Tibial artery (tissue), 4 donors: ENCODE measurements at regions not wholly inside any gene's neighbourhood (a gene's known extent, or its start where the extent isn't known, plus 50 kb on each side); places are given as distances from the start of the nearest gene placed in this dataset.

ENCODE experiments used
- DNase-seq, 2 donors: peaks; one replicate each; pipeline ENCODE4 v3.0.0-alpha.2; 2019
- H3K27ac ChIP-seq, 2 donors: fragments of 200-600 bp; sonication (generic) in 1 of 2; 1 replicate in 1 of 2; 2 replicates in 1 of 2; pipeline ENCODE4 v1.5.1; 2018 to 2019; ENCODE audit warnings: mild to moderate bottlenecking in 1 of 2
- H3K27me3 ChIP-seq, 2 donors: fragments of 200-600 bp; sonication (generic) in 1 of 2; one replicate each; pipeline versions ENCODE4 v1.5.1 to v1.6.0; 2016 to 2019
- H3K36me3 ChIP-seq, 3 donors: fragments of 200-600 bp; sonication (generic) in 2 of 3; one replicate each; pipeline ENCODE4 v1.5.1; 2016 to 2019; ENCODE audit warnings: mild to moderate bottlenecking in 2 of 3
- H3K4me1 ChIP-seq, 4 donors: fragments of 200-600 bp; sonication (generic) in 2 of 4; 1 replicate in 3 of 4; 2 replicates in 1 of 4; pipeline ENCODE4 v1.5.1; 2016 to 2019
- H3K4me3 ChIP-seq, 2 donors: fragments of 200-600 bp; sonication (generic) in 1 of 2; 1 replicate in 1 of 2; 2 replicates in 1 of 2; pipeline ENCODE4 v1.5.1; 2018 to 2019; ENCODE audit warnings: mild to moderate bottlenecking in 2 of 2
- H3K9me3 ChIP-seq, 3 donors: fragments of 200-600 bp; sonication (generic) in 1 of 3; one replicate each; pipeline ENCODE4 v1.5.1; 2016 to 2019
- CTCF ChIP-seq, 2 experiments: fragments of 200-600 bp in 1 of 2; fragments of 450-650 bp in 1 of 2; IDR thresholded peaks; one replicate each; pipeline ENCODE4 v1.5.1; 2017 to 2019; ENCODE audit warnings: antibody characterized with exemption in 2 of 2, mild to moderate bottlenecking in 1 of 2, moderate library complexity in 1 of 2
- intact Hi-C: fragments of 100-400 bp; cut with DNase I; formaldehyde crosslinking; loops from one replicate; pipeline ENCODE4 v1.15.0; 2023; ENCODE audit warnings: low total_unique reads

DNA sequence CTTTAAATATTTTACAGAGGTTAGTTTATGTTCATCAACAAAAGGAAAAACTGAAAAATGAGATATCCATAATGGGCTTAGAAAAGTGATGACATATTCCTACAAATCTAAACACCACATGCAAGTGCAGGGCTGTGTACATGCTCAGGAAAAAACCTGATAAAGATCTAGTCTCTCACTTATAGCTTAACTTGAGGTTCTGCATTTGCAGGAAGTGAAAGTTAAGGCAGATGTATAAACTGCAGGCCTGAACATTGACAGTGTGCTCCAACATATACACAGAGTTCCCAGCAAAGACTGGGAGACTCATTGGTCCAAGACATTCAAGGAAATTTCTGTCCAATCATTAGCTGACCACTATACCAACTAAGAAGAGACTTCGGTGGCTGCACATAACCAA, 63.8 kb upstream of the RET start:
- H3K27ac ChIP-seq, result no peak overlapping the region
- DNase-seq, result no peak
- no peaks in the 10 kb centered on the region for H3K36me3 ChIP-seq
- TF ChIP-seq CTCF (IDR thresholded peaks at IDR 0.05), result no peak
- intact Hi-C loops, result no loop called here
- no peak overlapping the region for H3K4me3 ChIP-seq
- no peaks in the 10 kb centered on the region for H3K27me3 ChIP-seq
- H3K9me3 ChIP-seq, result no peaks in the 10 kb centered on the region
- no peaks in the 10 kb centered on the region for H3K4me1 ChIP-seq

DNA sequence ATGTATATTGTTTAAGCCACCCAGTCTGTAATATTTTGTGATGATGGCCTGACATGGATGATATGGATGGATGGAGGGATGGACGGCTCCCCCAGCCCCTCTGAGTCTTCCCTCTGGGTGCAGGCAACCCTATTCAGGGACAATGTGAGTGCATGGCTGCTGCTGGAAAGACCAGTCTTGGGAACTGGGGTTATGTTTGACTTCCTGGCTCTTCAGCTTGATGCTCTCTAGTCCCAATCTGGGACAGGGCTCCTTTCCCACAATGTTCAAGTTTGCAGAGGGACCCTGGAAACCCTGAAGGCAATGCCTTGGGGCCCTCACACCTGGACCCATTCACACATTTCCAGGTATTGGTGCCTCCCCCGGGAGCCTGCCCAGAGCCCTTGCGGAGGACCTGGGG, 52.3 kb upstream of the RET start:
- H3K4me1 ChIP-seq, result peaks cover 0 to 4% (median 0%) of the 10 kb centered on the region in 4 donors
- no peak for DNase-seq
- no peaks in the 10 kb centered on the region for H3K36me3 ChIP-seq
- H3K9me3 ChIP-seq, result no peaks in the 10 kb centered on the region
- no peak for TF ChIP-seq CTCF (IDR thresholded peaks at IDR 0.05)
- no peak overlapping the region for H3K4me3 ChIP-seq
- intact Hi-C loops, result no loop called here
- peaks cover 0 to 38% of the 10 kb centered on the region in 2 donors for H3K27me3 ChIP-seq
- no peak overlapping the region for H3K27ac ChIP-seq

DNA sequence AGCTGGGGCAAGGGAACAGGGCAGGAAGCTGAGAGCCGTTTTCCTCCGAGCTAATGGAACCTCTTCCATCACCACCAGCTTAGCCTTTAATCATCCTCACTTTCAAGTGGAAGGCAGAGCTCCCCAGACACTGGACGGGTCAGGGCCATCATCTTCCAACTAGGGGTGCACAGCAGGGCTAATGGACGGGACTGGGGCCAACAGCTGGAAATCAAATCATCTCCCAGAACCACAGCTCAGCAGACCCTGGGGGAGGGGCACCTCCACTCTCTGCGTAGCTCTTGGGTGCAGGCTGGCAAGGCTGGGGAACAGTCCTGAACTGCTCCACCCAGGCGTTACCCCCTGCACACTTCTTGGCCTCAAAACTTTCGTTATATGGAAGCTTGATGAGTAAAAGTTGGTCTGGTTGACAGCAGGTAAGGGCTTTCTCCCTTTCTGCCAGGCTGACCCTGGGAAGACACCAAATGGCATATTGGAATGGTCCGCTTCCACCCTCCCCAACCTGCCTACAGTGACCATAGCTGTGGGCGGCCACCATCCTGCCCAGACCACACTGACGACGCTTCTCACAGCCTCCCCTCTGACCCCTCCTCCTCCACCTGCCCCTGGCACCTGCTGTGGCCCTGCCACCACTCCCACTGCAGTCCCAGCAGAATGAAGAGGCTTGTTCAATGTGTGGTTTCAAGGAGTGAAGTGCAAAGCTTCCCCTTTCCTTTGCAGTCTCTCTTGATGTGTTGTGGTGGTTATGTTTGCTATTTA, 51.7 kb upstream of the RET start:
- intact Hi-C loops, result no loop called here
- Histone ChIP-seq H3K36me3 (no peaks in the 10 kb centered on the region), H3K4me3 (no peak overlapping the region), H3K27me3 (peaks cover 0 to 38% of the 10 kb centered on the region in 2 donors), H3K27ac (no peak overlapping the region), H3K9me3 (no peaks in the 10 kb centered on the region), H3K4me1 (peaks cover 0 to 4% (median 0%) of the 10 kb centered on the region in 4 donors)
- no peak for TF ChIP-seq CTCF (IDR thresholded peaks at IDR 0.05)
- no peak for DNase-seq

DNA sequence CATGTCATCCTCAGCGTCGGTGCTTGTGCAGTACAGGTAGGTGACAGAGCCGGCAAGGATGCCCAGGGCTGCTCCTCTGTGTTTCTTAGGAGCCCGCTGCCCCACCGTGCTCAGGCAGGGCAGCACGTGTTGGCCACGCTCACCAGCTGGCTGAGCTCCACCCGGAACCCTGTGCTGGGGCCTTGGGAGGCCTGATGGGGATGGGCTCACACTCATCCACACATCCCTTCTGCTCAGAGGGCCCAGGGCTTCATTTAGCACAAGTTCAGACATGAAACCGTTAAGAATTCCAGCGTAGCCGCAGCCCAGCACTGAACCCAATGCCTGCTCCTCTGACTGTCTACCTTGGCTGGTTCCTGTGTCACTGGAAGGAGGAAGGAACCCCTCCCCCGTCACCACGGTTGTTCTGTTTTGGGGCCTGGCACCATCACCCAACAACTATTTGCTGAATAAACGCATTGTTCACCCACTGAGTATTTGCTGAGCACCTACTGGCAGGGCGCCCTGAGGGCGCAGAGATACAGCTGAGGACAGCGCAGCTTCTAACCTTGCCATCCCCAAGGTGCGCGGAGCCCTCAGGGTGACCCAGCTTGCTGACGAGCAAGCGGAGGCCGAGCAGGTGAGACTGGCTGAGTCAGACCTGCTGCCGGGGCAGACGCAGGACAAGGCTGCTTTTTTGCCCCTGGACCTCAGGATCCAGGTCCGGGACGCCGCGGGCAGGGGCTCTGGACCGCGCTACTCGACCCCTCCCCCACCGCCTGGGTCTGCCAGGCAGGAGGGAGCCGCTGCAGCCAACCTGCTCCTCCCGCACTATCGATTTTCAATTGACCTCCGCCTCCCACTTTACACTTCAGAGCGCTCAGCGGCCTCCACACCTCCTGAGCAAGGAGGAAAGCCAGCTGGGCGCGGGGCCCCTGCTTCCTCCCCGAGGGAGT, 50.6 kb upstream of the RET start:
- intact Hi-C loops, result no loop called here
- DNase-seq, result no peak
- Histone ChIP-seq H3K27ac (no peak overlapping the region), H3K36me3 (no peaks in the 10 kb centered on the region), H3K4me1 (peaks cover 0 to 4% (median 0%) of the 10 kb centered on the region in 4 donors), H3K27me3 (peaks cover 0 to 38% of the 10 kb centered on the region in 2 donors), H3K9me3 (peaks cover 0 to 4% (median 0%) of the 10 kb centered on the region in 3 donors), H3K4me3 (no peak overlapping the region)
- TF ChIP-seq CTCF (IDR thresholded peaks at IDR 0.05), result no peak
